ENCODE measurements at regions not wholly inside any gene's neighbourhood (a gene's known extent, or its start where the extent isn't known, plus 50 kb on each side); places are given as distances from the start of the nearest gene placed in this dataset.

- TF ChIP-seq CTCF (IDR thresholded peaks at IDR 0.05; ENCODE audit: poor library complexity, severe bottlenecking) (no peak), TAF1 (IDR thresholded peaks at IDR 0.05; ENCODE audit: low read depth) (no peak)
Measured at GRCh38 chr3:8156831-8157230, 344.8 kb upstream of the LMCD1 start.
